ENCODE measurements at regions not wholly inside any gene's neighbourhood (a gene's known extent, or its start where the extent isn't known, plus 50 kb on each side); places are given as distances from the start of the nearest gene placed in this dataset.

GRCh38 chr12:67780580-67781084, 132.1 kb downstream of the DYRK2 start (continued):
- TF ChIP-seq ZBTB33 (IDR thresholded peaks at IDR 0.05; ENCODE audit: borderline replicate concordance, low read depth): no peak

- H3K4me1 ChIP-seq (ENCODE audit: control insufficient read depth in 1 of 2, insufficient read depth in 2 of 2, low read depth in 1 of 2, low read length in 1 of 2): no peaks in the 10 kb centered on the region
- H3F3A ChIP-seq (replicated peaks; ENCODE audit: insufficient read depth): no peaks in the 10 kb centered on the region
- no peak overlapping the region for H3K4me2 ChIP-seq
- CTCF ChIA-PET: interaction anchor here (0.9 kb wide), 1 partner anchor 18 kb away, joined by 3 read pairs; no protein-coding TSS in a partner anchor
- POLR2A ChIA-PET: no interaction called here
- no peak overlapping the region for H3K4me3 ChIP-seq (ENCODE audit: low read depth in 2 of 2, low read length in 1 of 2)
- H3K9me3 ChIP-seq: no peaks in the 10 kb centered on the region
- H3K9ac ChIP-seq: no peak overlapping the region
- no peaks in the 10 kb centered on the region for H3K36me3 ChIP-seq (replicated peaks in 1 of 2; ENCODE audit: control insufficient read depth in 1 of 2, insufficient read depth in 2 of 2, low read length in 1 of 2)
- 82% methylated on average over 1 of the region's 1 CpG for whole genome bisulfite sequencing (ENCODE audit: low lambda C conversion rate)
- H3K9me2 ChIP-seq: no peaks in the 10 kb centered on the region
- H2AFZ ChIP-seq (ENCODE audit: low read depth): no peak overlapping the region
- H4K20me1 ChIP-seq (ENCODE audit: insufficient read depth): no peaks in the 10 kb centered on the region
- no peaks in the 10 kb centered on the region for H3K79me2 ChIP-seq (ENCODE audit: insufficient read depth)
- no peak for DNase-seq
- no peak overlapping the region for H3K27ac ChIP-seq (ENCODE audit: low read depth in 2 of 2, low read length in 1 of 2)
- no peaks in the 10 kb centered on the region for H3K27me3 ChIP-seq (ENCODE audit: insufficient read depth)
- TF ChIP-seq CHD2 (IDR thresholded peaks at IDR 0.05; ENCODE audit: low read length, partially characterized antibody) (no peak), CTCF (IDR thresholded peaks at IDR 0.05) (no peak), RAD21 (IDR thresholded peaks at IDR 0.05; ENCODE audit: low read length) (no peak)
These were observed 134.0 kb downstream of the DYRK2 start for GRCh38 chr12:67782573-67782972.

GRCh38 chr12:67783393-67783792, 134.8 kb downstream of the DYRK2 start:
- H3K4me3 ChIP-seq (ENCODE audit: low read depth in 2 of 2, low read length in 1 of 2): no peak overlapping the region
- H3K36me3 ChIP-seq (replicated peaks in 1 of 2; ENCODE audit: control insufficient read depth in 1 of 2, insufficient read depth in 2 of 2, low read length in 1 of 2): no peaks in the 10 kb centered on the region
- no peaks in the 10 kb centered on the region for H4K20me1 ChIP-seq (ENCODE audit: insufficient read depth)
- H3K79me2 ChIP-seq (ENCODE audit: insufficient read depth): no peaks in the 10 kb centered on the region
- H3F3A ChIP-seq (replicated peaks; ENCODE audit: insufficient read depth): no peaks in the 10 kb centered on the region
- H3K27ac ChIP-seq (ENCODE audit: low read depth in 2 of 2, low read length in 1 of 2): no peak overlapping the region
- ChIA-PET CTCF (no interaction called here), POLR2A (no interaction called here)
- peak overlapping the region; percentile 18; the same call in 1 of the 2 replicates for H2AFZ ChIP-seq (ENCODE audit: low read depth)
- H3K9me3 ChIP-seq: no peaks in the 10 kb centered on the region
- 84% methylated on average over 1 of the region's 1 CpG for WGBS (ENCODE audit: low lambda C conversion rate)
- no peaks in the 10 kb centered on the region for H3K9me2 ChIP-seq
- no peak for DNase-seq
- H3K27me3 ChIP-seq (ENCODE audit: insufficient read depth): no peaks in the 10 kb centered on the region
- TF ChIP-seq CTCF (IDR thresholded peaks at IDR 0.05) (no peak), EZH2phosphoT487 (IDR thresholded peaks at IDR 0.05; ENCODE audit: borderline replicate concordance, low read depth) (no peak), ZBTB33 (IDR thresholded peaks at IDR 0.05; ENCODE audit: borderline replicate concordance, low read depth) (no peak), POLR2AphosphoS5 (IDR thresholded peaks at IDR 0.05; ENCODE audit: low read depth, low read length) (no peak), USF1 (IDR thresholded peaks at IDR 0.05; ENCODE audit: borderline replicate concordance, low read depth) (no peak), USF2 (IDR thresholded peaks at IDR 0.05; ENCODE audit: borderline replicate concordance, low read depth, low read length) (no peak), GABPA (IDR thresholded peaks at IDR 0.05; ENCODE audit: low read depth) (no peak)
- no peaks in the 10 kb centered on the region for H3K4me1 ChIP-seq (ENCODE audit: control insufficient read depth in 1 of 2, insufficient read depth in 2 of 2, low read depth in 1 of 2, low read length in 1 of 2)
- no peak overlapping the region for H3K9ac ChIP-seq
- no peak overlapping the region for H3K4me2 ChIP-seq

Measured in SK-N-SH (cell line).